PFSK-1 (cell line): ENCODE measurements at regions not wholly inside any gene's neighbourhood (a gene's known extent, or its start where the extent isn't known, plus 50 kb on each side); places are given as distances from the start of the nearest gene placed in this dataset.

Experiments used
- FOXP2 ChIP-seq: optimal IDR thresholded peaks from 2 replicates; pipeline ENCODE3; 2011; ENCODE audit warnings: borderline replicate concordance, control low read depth, inconsistent platforms; ENCODE audit not compliant: insufficient read depth; ENCODE audit errors: extremely low read length, extremely low read depth
- POLR2AphosphoS5 ChIP-seq: IDR thresholded peaks from 2 replicates; pipeline ENCODE4 v1.6.1; 2012; ENCODE audit warnings: low read depth, mild to moderate bottlenecking, control low read depth, low read length, moderate library complexity
- REST ChIP-seq, 2 experiments: IDR thresholded peaks; 2 replicates each; pipeline versions ENCODE4 v1.6.1 to v1.8.0; 2011 to 2012; ENCODE audit warnings: low read depth in 2 of 2, low read length in 2 of 2, control low read depth in 1 of 2, inconsistent platforms in 1 of 2, mild to moderate bottlenecking in 1 of 2, moderate library complexity in 1 of 2; ENCODE audit not compliant: insufficient read depth in 1 of 2
- SIN3A ChIP-seq: IDR thresholded peaks from 2 replicates; pipeline ENCODE4 v1.6.1; 2012; ENCODE audit warnings: mild to moderate bottlenecking, low read length, moderate library complexity, borderline replicate concordance; ENCODE audit not compliant: insufficient read depth
- TAF1 ChIP-seq: IDR thresholded peaks from 2 replicates; pipeline ENCODE4 v1.6.1; 2012; ENCODE audit warnings: low read length, control low read depth, borderline replicate concordance; ENCODE audit not compliant: insufficient read depth

DNA sequence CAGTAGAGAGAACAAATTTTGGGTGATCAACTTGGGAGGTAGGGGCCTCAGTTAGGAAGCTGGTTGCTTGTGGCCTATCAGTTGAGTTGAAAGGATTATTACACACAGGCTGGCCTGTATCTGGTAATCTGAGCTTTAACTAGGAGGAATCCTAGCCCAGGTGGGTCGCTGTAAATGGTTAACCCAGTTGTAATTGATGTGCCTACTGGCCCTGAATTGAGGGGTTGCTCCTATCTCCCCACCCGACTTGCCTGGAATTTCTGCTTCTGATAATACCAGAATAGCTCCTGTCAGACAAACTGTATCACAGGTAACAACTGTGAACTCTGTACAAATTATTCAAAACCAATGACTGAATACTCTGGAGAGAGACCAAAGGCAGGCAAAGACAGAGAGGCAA is 210.4 kb upstream of the RUNX1 start:
- no peak for TF ChIP-seq SIN3A
- TF ChIP-seq TAF1 = no peak
- TF ChIP-seq FOXP2 = no peak
- TF ChIP-seq POLR2AphosphoS5 = no peak
- no peak for TF ChIP-seq REST (IDR thresholded peaks at IDR 0.05; ENCODE audit: insufficient read depth in 1 of 2, low read depth in 2 of 2, low read length in 2 of 2)

DNA sequence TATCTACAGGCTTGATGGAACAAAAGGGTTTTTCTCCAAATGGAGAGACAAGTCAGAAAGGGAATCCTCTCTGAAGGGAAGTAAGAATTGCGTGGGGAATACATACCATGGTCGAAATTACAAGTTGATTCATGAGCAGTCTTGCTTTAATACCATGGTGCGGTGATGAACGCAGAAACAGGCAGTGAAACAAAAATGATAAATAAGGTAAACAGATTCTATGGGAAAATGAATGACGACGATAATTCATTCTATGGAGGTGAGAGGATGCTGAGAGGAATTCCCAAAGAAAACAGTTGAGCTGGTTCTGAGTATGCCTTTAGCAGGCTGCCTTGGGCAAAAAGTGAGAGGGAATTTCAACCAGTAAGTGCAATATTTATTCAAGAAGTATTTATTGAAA is 209.4 kb upstream of the RUNX1 start:
- no peak for TF ChIP-seq TAF1
- no peak for TF ChIP-seq POLR2AphosphoS5
- TF ChIP-seq FOXP2 = no peak
- TF ChIP-seq SIN3A = no peak
- no peak for TF ChIP-seq REST (IDR thresholded peaks at IDR 0.05; ENCODE audit: insufficient read depth in 1 of 2, low read depth in 2 of 2, low read length in 2 of 2)

DNA sequence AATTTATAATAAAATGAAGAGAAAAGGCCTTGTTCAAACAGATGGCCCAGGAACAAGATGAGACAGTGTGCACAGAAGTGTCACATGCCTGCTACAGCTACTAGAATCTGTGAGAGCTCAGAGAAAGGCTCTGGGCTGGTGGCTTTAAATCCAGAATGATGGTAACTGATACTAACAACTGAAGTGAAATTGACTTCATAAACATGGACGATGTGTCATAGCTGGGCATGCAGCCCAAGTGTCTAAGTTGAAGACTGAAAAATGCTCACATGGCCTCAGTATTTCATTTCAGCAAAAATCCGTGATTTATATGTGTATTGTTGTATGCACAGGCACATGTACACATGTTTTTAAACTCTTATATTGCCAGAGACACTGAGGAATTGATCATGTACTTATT is 208.3 kb upstream of the RUNX1 start:
- TF ChIP-seq FOXP2 = no peak
- peak; percentile 58; the same call in 1 of the 2 replicates for TF ChIP-seq SIN3A
- TF ChIP-seq POLR2AphosphoS5 = no peak
- no peak for TF ChIP-seq REST (IDR thresholded peaks at IDR 0.05; ENCODE audit: insufficient read depth in 1 of 2, low read depth in 2 of 2, low read length in 2 of 2)
- no peak for TF ChIP-seq TAF1

DNA sequence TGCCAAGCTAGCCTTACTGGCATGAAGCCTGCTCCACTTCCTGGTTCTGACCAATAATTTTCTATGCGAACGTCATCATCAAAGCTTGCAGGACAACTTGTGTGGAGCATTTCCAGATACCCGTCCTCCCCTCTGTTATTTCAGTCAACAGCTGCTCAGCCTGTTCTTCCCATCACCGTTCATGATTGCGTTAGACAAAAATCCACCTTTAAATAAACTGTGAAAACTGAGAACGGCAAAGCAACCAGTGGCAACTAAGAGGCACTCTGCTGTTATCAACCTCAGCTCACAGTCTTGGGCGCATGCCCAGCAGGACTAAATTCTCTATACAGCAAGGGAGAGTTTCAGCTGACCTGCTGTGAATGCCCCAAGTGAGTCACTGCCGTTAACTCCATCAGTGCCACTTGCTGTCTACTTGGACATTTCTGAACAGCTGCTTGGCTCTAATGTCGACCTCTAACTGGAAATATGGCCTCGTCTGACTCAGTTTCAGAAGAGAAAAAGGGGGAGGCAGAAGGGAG is 207.4 kb upstream of the RUNX1 start:
- TF ChIP-seq TAF1 (peak; percentile 58; the same call in 1 of the 2 replicates), POLR2AphosphoS5 (peak; percentile 22; the same call in 1 of the 2 replicates), SIN3A (peak; percentile 83; the same call in 1 of the 2 replicates), FOXP2 (no peak), REST (IDR thresholded peaks at IDR 0.05; ENCODE audit: insufficient read depth in 1 of 2, low read depth in 2 of 2, low read length in 2 of 2) (peak in 1 of 2 experiments; percentile 9; a peak in 1 of 4 replicates)

DNA sequence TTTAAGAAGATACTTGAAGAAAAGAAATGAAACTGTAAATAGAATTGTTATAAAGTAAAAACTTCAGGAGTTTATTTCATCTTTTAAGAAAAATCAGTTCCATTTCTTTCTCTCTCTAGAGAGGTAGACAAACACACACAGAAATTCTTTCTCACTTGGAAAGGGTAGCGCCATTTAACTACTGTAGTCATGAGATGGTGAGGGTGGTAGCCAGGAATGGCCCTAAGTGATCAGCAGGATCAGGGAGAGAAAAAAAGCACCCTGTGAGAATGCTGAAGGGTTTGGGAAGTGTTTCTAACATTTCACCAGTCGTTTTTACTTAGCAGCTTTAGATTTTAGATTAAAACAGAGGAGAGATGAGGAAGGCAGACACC is 205.7 kb upstream of the RUNX1 start:
- no peak for TF ChIP-seq FOXP2
- no peak for TF ChIP-seq REST (IDR thresholded peaks at IDR 0.05; ENCODE audit: insufficient read depth in 1 of 2, low read depth in 2 of 2, low read length in 2 of 2)
- no peak for TF ChIP-seq POLR2AphosphoS5
- TF ChIP-seq SIN3A = no peak
- TF ChIP-seq TAF1 = no peak
